ENCODE measurements at regions not wholly inside any gene's neighbourhood (a gene's known extent, or its start where the extent isn't known, plus 50 kb on each side); places are given as distances from the start of the nearest gene placed in this dataset.

DNA sequence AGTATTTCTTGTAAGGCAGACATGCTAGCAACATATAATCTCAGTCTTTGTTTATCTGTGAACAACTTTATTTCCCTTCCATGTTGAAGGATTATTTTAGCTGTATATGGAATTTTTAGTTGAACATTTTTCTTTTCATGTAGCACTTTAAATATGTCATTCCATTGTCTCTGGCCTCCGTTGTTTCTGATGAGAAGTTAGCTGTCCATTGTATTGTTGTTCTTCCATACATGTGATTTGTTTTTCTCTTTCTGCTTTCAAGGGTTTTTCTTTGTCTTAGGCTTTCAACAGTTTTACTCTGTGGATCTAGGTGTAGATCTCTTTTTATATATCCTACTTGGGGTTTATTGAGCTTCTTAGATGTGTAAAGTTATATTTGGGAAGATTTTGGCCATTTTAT is 66.3 kb upstream of the COMTD1 start:
- no peaks in the 10 kb centered on the region for H3K27me3 ChIP-seq (ENCODE audit: control insufficient read depth in 1 of 2, insufficient read depth in 2 of 2, low read length in 2 of 2)
- H3K4me3 ChIP-seq (ENCODE audit: low read length), result no peak overlapping the region
- Mint-ChIP-seq H3K27ac (no peak overlapping the region), H3K9me3 (peaks cover 6% of the 10 kb centered on the region), H3K4me3 (no peak overlapping the region), H3K4me1 (ENCODE audit: low read depth) (no peaks in the 10 kb centered on the region), H3K36me3 (ENCODE audit: low read depth) (no peaks in the 10 kb centered on the region), H3K27me3 (peaks cover 7% of the 10 kb centered on the region)
- intact Hi-C loops (cut with DNase I, micrococcal nuclease), result no loop called here
- no peaks in the 10 kb centered on the region for H3K36me3 ChIP-seq (ENCODE audit: insufficient read depth, low read length)
- H3K27ac ChIP-seq (ENCODE audit: low read depth in 1 of 2, low read length in 2 of 2), result no peak overlapping the region
- no peak for DNase-seq
- ChIA-PET POLR2A (no interaction called here), CTCF (no interaction called here)
- no peak for ATAC-seq (ENCODE audit: poor library complexity)
- H3K9me3 ChIP-seq (ENCODE audit: control insufficient read depth in 1 of 2, insufficient read depth in 1 of 2, low read length in 2 of 2), result no peaks in the 10 kb centered on the region
- TF ChIP-seq, protein P1, sequence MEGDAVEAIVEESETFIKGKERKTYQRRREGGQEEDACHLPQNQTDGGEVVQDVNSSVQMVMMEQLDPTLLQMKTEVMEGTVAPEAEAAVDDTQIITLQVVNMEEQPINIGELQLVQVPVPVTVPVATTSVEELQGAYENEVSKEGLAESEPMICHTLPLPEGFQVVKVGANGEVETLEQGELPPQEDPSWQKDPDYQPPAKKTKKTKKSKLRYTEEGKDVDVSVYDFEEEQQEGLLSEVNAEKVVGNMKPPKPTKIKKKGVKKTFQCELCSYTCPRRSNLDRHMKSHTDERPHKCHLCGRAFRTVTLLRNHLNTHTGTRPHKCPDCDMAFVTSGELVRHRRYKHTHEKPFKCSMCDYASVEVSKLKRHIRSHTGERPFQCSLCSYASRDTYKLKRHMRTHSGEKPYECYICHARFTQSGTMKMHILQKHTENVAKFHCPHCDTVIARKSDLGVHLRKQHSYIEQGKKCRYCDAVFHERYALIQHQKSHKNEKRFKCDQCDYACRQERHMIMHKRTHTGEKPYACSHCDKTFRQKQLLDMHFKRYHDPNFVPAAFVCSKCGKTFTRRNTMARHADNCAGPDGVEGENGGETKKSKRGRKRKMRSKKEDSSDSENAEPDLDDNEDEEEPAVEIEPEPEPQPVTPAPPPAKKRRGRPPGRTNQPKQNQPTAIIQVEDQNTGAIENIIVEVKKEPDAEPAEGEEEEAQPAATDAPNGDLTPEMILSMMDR (IDR thresholded peaks at IDR 0.05), result no peak
- H3K4me1 ChIP-seq (ENCODE audit: insufficient read depth, low read length), result no peaks in the 10 kb centered on the region

DNA sequence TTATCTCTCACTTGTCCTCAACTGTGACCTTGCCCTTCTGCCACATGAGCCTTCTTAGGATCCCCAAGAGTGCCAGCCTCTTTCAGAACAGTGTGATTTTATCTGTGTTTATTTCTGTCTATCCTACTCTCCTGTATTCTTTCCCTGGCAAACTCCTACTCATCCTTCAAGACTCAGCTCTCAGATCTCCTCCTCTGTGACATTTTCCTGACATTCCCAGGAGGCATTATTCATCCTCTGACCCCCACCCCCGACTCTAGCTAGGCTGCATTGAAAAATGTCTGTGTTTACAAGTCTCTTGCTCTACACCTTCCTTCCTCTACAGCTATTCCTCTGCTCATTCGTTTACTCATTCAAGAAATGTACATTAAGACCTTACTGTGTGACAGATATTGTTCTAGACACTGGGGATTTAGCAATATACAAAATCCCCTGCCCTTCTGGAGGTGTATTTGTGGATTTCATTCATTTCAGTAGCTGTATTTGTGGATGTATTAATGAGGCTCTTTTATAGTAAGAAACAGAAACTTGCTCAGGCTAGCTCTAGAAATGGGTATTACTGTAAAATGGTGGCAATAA is 61.4 kb upstream of the COMTD1 start:
- Histone ChIP-seq H3K27ac (ENCODE audit: low read depth in 1 of 2, low read length in 2 of 2) (no peak overlapping the region), H3K27me3 (ENCODE audit: control insufficient read depth in 1 of 2, insufficient read depth in 2 of 2, low read length in 2 of 2) (peaks cover 15 to 16% of the 10 kb centered on the region in 2 experiments), H3K36me3 (ENCODE audit: insufficient read depth, low read length) (no peaks in the 10 kb centered on the region), H3K9me3 (ENCODE audit: control insufficient read depth in 1 of 2, insufficient read depth in 1 of 2, low read length in 2 of 2) (no peaks in the 10 kb centered on the region), H3K4me3 (ENCODE audit: low read length) (no peak overlapping the region), H3K4me1 (ENCODE audit: insufficient read depth, low read length) (peaks cover 11% of the 10 kb centered on the region)
- ATAC-seq (ENCODE audit: poor library complexity) (no peak), DNase-seq (no peak)
- CTCF ChIA-PET, result no interaction called here
- POLR2A ChIA-PET, result no interaction called here
- no peak overlapping the region for H3K27ac Mint-ChIP-seq
- H3K4me3 Mint-ChIP-seq, result no peak overlapping the region
- H3K27me3 Mint-ChIP-seq, result peaks cover 19% of the 10 kb centered on the region
- intact Hi-C loops (cut with DNase I, micrococcal nuclease), result no loop called here
- TF ChIP-seq, protein P1 (IDR thresholded peaks at IDR 0.05), result no peak
- H3K9me3 Mint-ChIP-seq, result peaks cover 3% of the 10 kb centered on the region
- H3K36me3 Mint-ChIP-seq (ENCODE audit: low read depth), result no peaks in the 10 kb centered on the region
- H3K4me1 Mint-ChIP-seq (ENCODE audit: low read depth), result peaks cover 5% of the 10 kb centered on the region

- Histone ChIP-seq H3K27me3 (ENCODE audit: control insufficient read depth in 1 of 2, insufficient read depth in 2 of 2, low read length in 2 of 2) (peaks cover 15 to 16% of the 10 kb centered on the region in 2 experiments), H3K9me3 (ENCODE audit: control insufficient read depth in 1 of 2, insufficient read depth in 1 of 2, low read length in 2 of 2) (no peaks in the 10 kb centered on the region), H3K4me3 (ENCODE audit: low read length) (peak overlapping the region; percentile 68), H3K36me3 (ENCODE audit: insufficient read depth, low read length) (no peaks in the 10 kb centered on the region), H3K27ac (ENCODE audit: low read depth in 1 of 2, low read length in 2 of 2) (no peak overlapping the region), H3K4me1 (ENCODE audit: insufficient read depth, low read length) (peaks cover 11% of the 10 kb centered on the region)
- ChIA-PET CTCF (no interaction called here), POLR2A (interaction anchor here (1.4 kb wide), 1 partner anchor 62 kb away, joined by 4 read pairs; no protein-coding TSS in a partner anchor)
- ATAC-seq (ENCODE audit: poor library complexity), result no peak
- no peak overlapping the region for H3K27ac Mint-ChIP-seq
- no peak for DNase-seq
- TF ChIP-seq, protein P1 (IDR thresholded peaks at IDR 0.05), result no peak
- no peak overlapping the region for H3K4me3 Mint-ChIP-seq
- H3K36me3 Mint-ChIP-seq (ENCODE audit: low read depth), result no peaks in the 10 kb centered on the region
- peaks cover 5% of the 10 kb centered on the region for H3K4me1 Mint-ChIP-seq (ENCODE audit: low read depth)
- H3K9me3 Mint-ChIP-seq, result no peaks in the 10 kb centered on the region
- H3K27me3 Mint-ChIP-seq, result peaks cover 22% of the 10 kb centered on the region
- intact Hi-C loops (cut with DNase I, micrococcal nuclease), result no loop called here
Observed at GRCh38 chr10:75295868-75296441, 60.2 kb upstream of the COMTD1 start.
